H1 (cell line): ENCODE measurements at regions not wholly inside any gene's neighbourhood (a gene's known extent, or its start where the extent isn't known, plus 50 kb on each side); places are given as distances from the start of the nearest gene placed in this dataset.

ENCODE experiments used
- CTCF ChIA-PET: fragments of 300-600 bp; sonication (Branson Sonifier 250); formaldehyde crosslinking; loops from one replicate; lab custom pipeline; 2021; ENCODE audit not compliant: partially characterized antibody; lab: Charles Lee
- POLR2A ChIA-PET: fragments of 300-600 bp; sonication (Branson Sonifier 250); formaldehyde crosslinking; loops from one replicate; lab custom pipeline; 2021; ENCODE audit warnings: inconsistent platforms; ENCODE audit not compliant: partially characterized antibody; lab: Charles Lee
- DNase-seq, 2 experiments: peaks; one replicate each; pipeline versions ENCODE4 v3.0.0 to v3.0.0-alpha.2; 2010 to 2022; ENCODE audit warnings: low spot score in 2 of 2, low read depth in 1 of 2, mixed read lengths in 1 of 2
- FAIRE-seq: peaks from 2 replicates; lab custom pipeline; 2011; peaks lifted over from hg19 to GRCh38; lab: Jason Lieb, UNC
- H2AFZ ChIP-seq: 2 replicates; pipeline ENCODE4 v1.8.1; 2012; ENCODE audit warnings: low read length, inconsistent platforms
- H2AK5ac ChIP-seq: 2 replicates; pipeline ENCODE4 v1.6.1; 2013; ENCODE audit warnings: low read depth, low read length
- H2BK120ac ChIP-seq: replicated peaks from 2 replicates; pipeline ENCODE3; 2013; ENCODE audit warnings: low read depth, low read length, inconsistent platforms
- H2BK12ac ChIP-seq: 2 replicates; pipeline ENCODE4 v1.6.1; 2013; ENCODE audit warnings: low read depth, low read length
- H2BK15ac ChIP-seq: 2 replicates; pipeline ENCODE4 v1.6.1; 2013; ENCODE audit warnings: low read length
- H2BK20ac ChIP-seq: 2 replicates; pipeline ENCODE4 v1.6.1; 2013; ENCODE audit warnings: low read length
- H2BK5ac ChIP-seq: 2 replicates; pipeline ENCODE4 v1.6.1; 2013; ENCODE audit warnings: low read depth, low read length
- H3K14ac ChIP-seq: 2 replicates; pipeline ENCODE4 v1.6.1; 2013; ENCODE audit warnings: inconsistent platforms; ENCODE audit not compliant: insufficient read length
- H3K18ac ChIP-seq: 2 replicates; pipeline ENCODE4 v1.6.1; 2013; ENCODE audit warnings: low read length; ENCODE audit errors: extremely low read depth
- H3K23ac ChIP-seq: 2 replicates; pipeline ENCODE4 v1.6.1; 2013; ENCODE audit warnings: inconsistent platforms; ENCODE audit not compliant: insufficient read length
- H3K23me2 ChIP-seq: 2 replicates; pipeline ENCODE4 v1.6.1; 2013; ENCODE audit warnings: low read depth, low read length
- H3K27ac ChIP-seq: 2 replicates; pipeline ENCODE4 v1.6.1; 2011; ENCODE audit warnings: low read depth, low read length, inconsistent platforms
- H3K27me3 ChIP-seq, 4 experiments: replicated peaks in 1 of 4; 1 replicate in 1 of 4; 2 replicates in 3 of 4; pipeline versions ENCODE4 v1.6.1 to v1.8.1; 2011 to 2013; ENCODE audit warnings: low read length in 3 of 4, mild to moderate bottlenecking in 3 of 4, inconsistent platforms in 2 of 4, mixed read lengths in 2 of 4, moderate library complexity in 1 of 4; ENCODE audit not compliant: control insufficient read depth in 3 of 4, insufficient read depth in 3 of 4; ENCODE audit errors: extremely low read depth in 1 of 4
- H3K36me3 ChIP-seq, 4 experiments: 2 replicates each; pipeline versions ENCODE4 v1.6.1 to v1.8.1; 2011 to 2013; ENCODE audit warnings: mild to moderate bottlenecking in 4 of 4, low read length in 3 of 4, moderate library complexity in 2 of 4, control low read depth in 1 of 4, inconsistent platforms in 1 of 4; ENCODE audit not compliant: insufficient read depth in 4 of 4, control insufficient read depth in 2 of 4
- H3K4ac ChIP-seq: replicated peaks from 2 replicates; pipeline ENCODE3; 2013; ENCODE audit warnings: low read length, low read depth, mixed read lengths, inconsistent platforms; ENCODE audit not compliant: insufficient read length
- H3K4me1 ChIP-seq, 4 experiments: replicated peaks in 1 of 4; 1 replicate in 1 of 4; 2 replicates in 3 of 4; pipeline versions ENCODE4 v1.6.1 to v1.8.1; 2011 to 2013; ENCODE audit warnings: low read length in 3 of 4, inconsistent platforms in 2 of 4, mixed read lengths in 1 of 4; ENCODE audit not compliant: insufficient read depth in 4 of 4, control insufficient read depth in 3 of 4
- H3K4me2 ChIP-seq, 2 experiments: 2 replicates each; pipeline versions ENCODE4 v1.6.1 to v1.8.1; 2011 to 2013; ENCODE audit warnings: low read depth in 2 of 2, low read length in 2 of 2, control low read depth in 1 of 2, inconsistent platforms in 1 of 2, mild to moderate bottlenecking in 1 of 2; ENCODE audit not compliant: insufficient read depth in 1 of 2
- H3K4me3 ChIP-seq, 4 experiments: fragments of 200-600, 300-600 bp in 1 of 4; sonication (generic), shearing (Covaris generic), sonication (Bioruptor Twin) in 1 of 4; 2 replicates each; pipeline versions ENCODE4 v1.5.1 to v1.8.1; 2011 to 2016; ENCODE audit warnings: low read length in 4 of 4, low read depth in 3 of 4, control low read depth in 2 of 4, inconsistent platforms in 2 of 4, mild to moderate bottlenecking in 2 of 4, mixed read lengths in 1 of 4, moderate library complexity in 1 of 4; ENCODE audit not compliant: insufficient read depth in 2 of 4; ENCODE audit errors: extremely low read depth in 1 of 4
- H3K56ac ChIP-seq: replicated peaks from 2 replicates; pipeline ENCODE3; 2013; ENCODE audit warnings: low read depth, mild to moderate bottlenecking, mixed read lengths, low read length, inconsistent platforms; ENCODE audit not compliant: insufficient read length
- H3K79me1 ChIP-seq: 2 replicates; pipeline ENCODE4 v1.6.1; 2013; ENCODE audit warnings: low read depth, low read length, control low read depth
- H3K79me2 ChIP-seq, 2 experiments: 2 replicates each; pipeline versions ENCODE4 v1.6.1 to v1.8.1; 2012 to 2013; ENCODE audit warnings: low read length in 2 of 2, mild to moderate bottlenecking in 2 of 2, inconsistent platforms in 1 of 2; ENCODE audit not compliant: insufficient read depth in 2 of 2, control insufficient read depth in 1 of 2
- H3K9ac ChIP-seq, 4 experiments: replicated peaks in 1 of 4; 1 replicate in 1 of 4; 2 replicates in 3 of 4; pipeline versions ENCODE4 v1.6.1 to v1.8.1; 2011 to 2013; ENCODE audit warnings: low read depth in 3 of 4, low read length in 3 of 4, control low read depth in 2 of 4, mild to moderate bottlenecking in 2 of 4, moderate library complexity in 2 of 4, inconsistent platforms in 1 of 4; ENCODE audit errors: extremely low read depth in 1 of 4
- H3K9me3 ChIP-seq, 2 experiments: 2 replicates each; pipeline versions ENCODE4 v1.6.1 to v1.8.1; 2012 to 2013; ENCODE audit warnings: mild to moderate bottlenecking in 2 of 2, moderate library complexity in 2 of 2, control low read depth in 1 of 2, inconsistent platforms in 1 of 2, low read depth in 1 of 2, low read length in 1 of 2, mixed read lengths in 1 of 2; ENCODE audit not compliant: insufficient read depth in 2 of 2
- H4K20me1 ChIP-seq, 2 experiments: replicated peaks in 1 of 2; 2 replicates each; pipeline versions ENCODE3 to v1.8.1; 2011 to 2013; ENCODE audit warnings: inconsistent platforms in 2 of 2, low read length in 2 of 2, mild to moderate bottlenecking in 1 of 2; ENCODE audit not compliant: insufficient read depth in 2 of 2, control insufficient read depth in 1 of 2
- H4K5ac ChIP-seq: 2 replicates; pipeline ENCODE4 v1.6.1; 2013; ENCODE audit warnings: low read length, low read depth, mixed read lengths, inconsistent platforms; ENCODE audit not compliant: insufficient read length
- H4K8ac ChIP-seq: 2 replicates; pipeline ENCODE4 v1.8.0; 2013; ENCODE audit warnings: mild to moderate bottlenecking, moderate library complexity, low read length, inconsistent platforms; ENCODE audit not compliant: insufficient read depth; ENCODE audit errors: extremely low read depth
- H4K91ac ChIP-seq: replicated peaks from 2 replicates; pipeline ENCODE3; 2013; ENCODE audit warnings: low read length, mixed read lengths, inconsistent platforms; ENCODE audit not compliant: insufficient read length
- EGR1 ChIP-seq: IDR thresholded peaks from 2 replicates; pipeline ENCODE4 v1.6.1; 2011; ENCODE audit warnings: low read depth, low read length, borderline replicate concordance
- MAFK ChIP-seq: IDR thresholded peaks from 2 replicates; pipeline ENCODE4 v1.6.1; 2012; ENCODE audit warnings: low read depth, mild to moderate bottlenecking, improper control_type of control experiment, low read length
- RAD21 ChIP-seq, 2 experiments: IDR thresholded peaks in 1 of 2; conservative IDR thresholded peaks in 1 of 2; 2 replicates each; pipeline ENCODE4 v1.6.1; 2011; ENCODE audit warnings: low read depth in 2 of 2, low read length in 2 of 2, improper control_type of control experiment in 1 of 2, inconsistent platforms in 1 of 2, mild to moderate bottlenecking in 1 of 2, moderate library complexity in 1 of 2
- SP4 ChIP-seq: IDR thresholded peaks from 2 replicates; pipeline ENCODE4 v1.6.1; 2012; ENCODE audit warnings: low read length, inconsistent platforms
- TAF7 ChIP-seq: optimal IDR thresholded peaks from 2 replicates; pipeline ENCODE3; 2011; ENCODE audit warnings: low read depth, mild to moderate bottlenecking, inconsistent platforms, low read length, moderate library complexity, borderline replicate concordance
- TCF12 ChIP-seq: IDR thresholded peaks from 2 replicates; pipeline ENCODE4 v1.6.1; 2011; ENCODE audit warnings: low read depth, mild to moderate bottlenecking, low read length
- WGBS, 2 experiments: shearing (Covaris generic) in 1 of 2; methylation state at CpG; one replicate each; pipeline versions ENCODE4 v1.1.6 to v1.1.7; 2013 to 2015; ENCODE audit warnings: low lambda C conversion rate in 2 of 2, mixed read lengths in 2 of 2, inconsistent platforms in 1 of 2, low coverage in 1 of 2, missing lambda C conversion rate in 1 of 2; ENCODE audit not compliant: insufficient replicate concordance in 2 of 2, insufficient coverage in 1 of 2, insufficient read length in 1 of 2; ENCODE audit errors: extremely low coverage in 1 of 2, missing lambda C conversion rate in 1 of 2; 5-methylcytosine and 5-hydroxymethylcytosine counted together

DNA sequence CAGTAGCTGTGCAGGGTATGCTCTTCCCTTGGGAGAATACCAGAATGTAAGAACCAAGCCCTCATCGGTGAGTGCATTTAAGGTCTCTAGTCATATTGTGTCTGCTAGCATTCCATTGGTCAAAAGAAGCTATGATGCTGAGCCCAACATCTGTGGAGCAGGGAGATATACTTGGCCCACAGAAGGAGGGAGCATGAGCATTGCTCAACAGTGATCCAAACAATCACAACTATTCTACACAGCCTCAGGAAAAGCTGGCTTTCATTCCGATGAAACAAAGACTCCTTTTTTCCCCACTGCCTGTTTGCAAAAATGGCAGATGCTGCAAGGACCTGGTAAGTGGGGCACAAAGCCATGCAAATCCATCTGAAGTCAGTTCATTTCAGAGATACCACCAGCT, 80.6 kb upstream of the DHX15 start:
- Histone ChIP-seq H4K20me1 (no peaks in the 10 kb centered on the region), H2BK12ac (peak overlapping the region; percentile 69; the same call in 1 of the 2 replicates), H3K4me3 (no peak overlapping the region), H2AK5ac (no peak overlapping the region), H4K5ac (no peak overlapping the region), H2AFZ (no peak overlapping the region), H3K18ac (no peak overlapping the region; the same call in 1 of the 2 replicates), H3K9me3 (no peaks in the 10 kb centered on the region), H3K36me3 (peaks cover 0 to 21% (median 3%) of the 10 kb centered on the region in 4 experiments; a peak in 2 of 8 replicates), H3K4ac (no peak overlapping the region), H4K8ac (no peak overlapping the region), H3K79me1 (no peaks in the 10 kb centered on the region; the same call in 1 of the 2 replicates), H3K27me3 (no peaks in the 10 kb centered on the region; a peak in 1 of 7 replicates), H3K23ac (no peak overlapping the region), H3K14ac (no peak overlapping the region), H4K91ac (no peak overlapping the region), H3K23me2 (no peaks in the 10 kb centered on the region; the same call in 1 of the 2 replicates), H2BK15ac (peak overlapping the region; percentile 63; the same call in 1 of the 2 replicates), H2BK5ac (no peak overlapping the region), H3K56ac (no peak overlapping the region), H3K4me1 (peaks cover 2 to 28% (median 24%) of the 10 kb centered on the region in 4 experiments), H3K27ac (no peak overlapping the region), H2BK20ac (no peak overlapping the region), H3K9ac (no peak overlapping the region), H3K4me2 (no peak overlapping the region), H2BK120ac (no peak overlapping the region), H3K79me2 (no peaks in the 10 kb centered on the region)
- TF ChIP-seq RAD21 (IDR thresholded peaks at IDR 0.05 in 1 of 2, conservative IDR thresholded peaks at IDR 0.05 in 1 of 2; ENCODE audit: low read depth in 2 of 2, low read length in 2 of 2): no peak
- TF ChIP-seq SP4: no peak
- TF ChIP-seq EGR1: no peak
- TF ChIP-seq TCF12: no peak
- no peak for TF ChIP-seq TAF7
- TF ChIP-seq MAFK: no peak
- 97% methylated on average over 2 of the region's 2 CpGs; no CpG with 5 or more reads in 1 of the 2 experiments for WGBS, 2 experiments
- ChIA-PET CTCF (interaction anchor here (1.0 to 2.3 kb wide), 9 partner anchors 19 to 195 kb away, joined by 3 to 8 read pairs (median 4); no protein-coding TSS in a partner anchor), POLR2A (interaction anchor here (0.7 to 1.4 kb wide), 4 partner anchors 12 to 117 kb away, joined by 3 read pairs; partner anchors contain the start of gene DHX15)
- DNase-seq (no peak), FAIRE-seq (no peak)
